Suprapubic skin (tissue), 4 donors: ENCODE measurements at regions not wholly inside any gene's neighbourhood (a gene's known extent, or its start where the extent isn't known, plus 50 kb on each side); places are given as distances from the start of the nearest gene placed in this dataset.

ENCODE experiments used
- DNase-seq, 2 donors: peaks; one replicate each; pipeline ENCODE4 v3.0.0-alpha.2; 2019; ENCODE audit warnings: low spot score in 2 of 2
- H3K27ac ChIP-seq: fragments of 200-600 bp; sonication (generic); one replicate; pipeline ENCODE4 v1.5.1; 2019
- H3K27me3 ChIP-seq: fragments of 200-600 bp; sonication (generic); one replicate; pipeline ENCODE4 v1.5.1; 2019
- H3K36me3 ChIP-seq: fragments of 200-600 bp; sonication (generic); one replicate; pipeline ENCODE4 v1.5.1; 2019
- H3K4me1 ChIP-seq: fragments of 200-600 bp; sonication (generic); one replicate; pipeline ENCODE4 v1.5.1; 2019
- H3K4me3 ChIP-seq: fragments of 200-600 bp; sonication (generic); one replicate; pipeline ENCODE4 v1.5.1; 2019; ENCODE audit warnings: mild to moderate bottlenecking
- H3K9me3 ChIP-seq: fragments of 200-600 bp; sonication (generic); one replicate; pipeline ENCODE4 v1.5.1; 2019
- EP300 ChIP-seq: sonication (generic); formaldehyde crosslinking; IDR thresholded peaks from one replicate; pipeline ENCODE4 v1.6.1; 2017; ENCODE audit warnings: antibody characterized with exemption
- POLR2A ChIP-seq, 2 donors: fragments of 450-650 bp; IDR thresholded peaks; one replicate each; pipeline ENCODE4 v1.6.1; 2017; ENCODE audit warnings: antibody characterized with exemption in 2 of 2, mild to moderate bottlenecking in 2 of 2, moderate library complexity in 2 of 2
- POLR2AphosphoS5 ChIP-seq, 3 donors: sonication (generic); formaldehyde crosslinking; IDR thresholded peaks; one replicate each; pipeline ENCODE4 v1.6.1; 2017; ENCODE audit warnings: antibody characterized with exemption in 3 of 3
- WGBS: methylation state at CpG from one replicate; pipeline ENCODE4 v1.1.5; 2018; 5-methylcytosine and 5-hydroxymethylcytosine counted together
- TF ChIP-seq, protein P1 (sequence below), 2 donors: fragments of 200-600 bp in 1 of 2; fragments of 450-650 bp in 1 of 2; sonication (generic) in 1 of 2; IDR thresholded peaks; one replicate each; pipeline ENCODE4 v1.5.1; 2016 to 2019; ENCODE audit warnings: antibody characterized with exemption in 2 of 2, mild to moderate bottlenecking in 1 of 2, moderate library complexity in 1 of 2

DNA sequence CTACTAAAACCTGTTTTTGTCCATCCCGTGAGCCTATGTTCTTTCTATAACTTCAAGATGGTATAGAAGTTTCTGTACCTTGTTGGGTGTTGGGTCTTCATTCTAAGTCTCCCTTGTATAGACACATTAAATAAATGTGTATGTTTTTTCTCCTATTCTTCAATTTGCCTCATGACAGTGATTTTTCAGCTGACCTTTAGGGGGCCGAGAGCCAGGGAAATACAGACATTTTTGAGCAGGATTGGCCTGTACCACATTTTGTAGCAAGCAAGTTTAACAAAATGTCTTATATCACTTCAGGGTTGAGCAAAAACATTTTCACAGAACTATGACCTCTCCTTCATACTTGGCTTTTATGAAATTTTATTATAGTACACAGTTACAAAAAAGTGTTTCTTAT is 495.4 kb upstream of the CDH7 start:
- 89% methylated on average over 2 of the region's 2 CpGs for WGBS
- Histone ChIP-seq H3K4me1 (no peaks in the 10 kb centered on the region), H3K36me3 (no peaks in the 10 kb centered on the region), H3K9me3 (no peaks in the 10 kb centered on the region), H3K4me3 (no peak overlapping the region), H3K27me3 (no peaks in the 10 kb centered on the region), H3K27ac (no peak overlapping the region)
- no peak for DNase-seq
- no peak for TF ChIP-seq POLR2A (IDR thresholded peaks at IDR 0.05)
- TF ChIP-seq, protein P1, sequence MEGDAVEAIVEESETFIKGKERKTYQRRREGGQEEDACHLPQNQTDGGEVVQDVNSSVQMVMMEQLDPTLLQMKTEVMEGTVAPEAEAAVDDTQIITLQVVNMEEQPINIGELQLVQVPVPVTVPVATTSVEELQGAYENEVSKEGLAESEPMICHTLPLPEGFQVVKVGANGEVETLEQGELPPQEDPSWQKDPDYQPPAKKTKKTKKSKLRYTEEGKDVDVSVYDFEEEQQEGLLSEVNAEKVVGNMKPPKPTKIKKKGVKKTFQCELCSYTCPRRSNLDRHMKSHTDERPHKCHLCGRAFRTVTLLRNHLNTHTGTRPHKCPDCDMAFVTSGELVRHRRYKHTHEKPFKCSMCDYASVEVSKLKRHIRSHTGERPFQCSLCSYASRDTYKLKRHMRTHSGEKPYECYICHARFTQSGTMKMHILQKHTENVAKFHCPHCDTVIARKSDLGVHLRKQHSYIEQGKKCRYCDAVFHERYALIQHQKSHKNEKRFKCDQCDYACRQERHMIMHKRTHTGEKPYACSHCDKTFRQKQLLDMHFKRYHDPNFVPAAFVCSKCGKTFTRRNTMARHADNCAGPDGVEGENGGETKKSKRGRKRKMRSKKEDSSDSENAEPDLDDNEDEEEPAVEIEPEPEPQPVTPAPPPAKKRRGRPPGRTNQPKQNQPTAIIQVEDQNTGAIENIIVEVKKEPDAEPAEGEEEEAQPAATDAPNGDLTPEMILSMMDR (IDR thresholded peaks at IDR 0.05): no peak
- TF ChIP-seq EP300: no peak
- no peak for TF ChIP-seq POLR2AphosphoS5 (IDR thresholded peaks at IDR 0.05)

DNA sequence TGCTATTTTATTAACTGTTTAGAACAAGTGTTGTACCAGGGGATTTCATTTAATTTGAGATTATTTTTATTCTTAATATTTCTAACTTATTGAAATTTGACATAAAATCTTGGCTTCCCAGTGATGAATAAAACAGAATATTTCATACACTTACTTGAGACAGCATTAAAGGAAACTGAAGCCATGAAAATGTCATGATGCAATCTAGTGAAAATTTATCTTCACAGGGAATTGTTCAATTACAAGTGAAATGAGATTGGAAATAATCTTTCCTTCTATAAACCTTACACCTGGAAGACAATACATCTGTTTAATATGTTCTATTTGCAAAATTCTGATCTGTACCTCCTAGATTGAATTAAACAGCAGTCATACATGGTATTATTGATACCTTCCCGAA is 511.0 kb upstream of the CDH7 start:
- Histone ChIP-seq H3K27me3 (no peaks in the 10 kb centered on the region), H3K36me3 (no peaks in the 10 kb centered on the region), H3K4me3 (no peak overlapping the region), H3K4me1 (no peaks in the 10 kb centered on the region), H3K9me3 (no peaks in the 10 kb centered on the region), H3K27ac (no peak overlapping the region)
- WGBS: 88% methylated on average over 1 of the region's 1 CpG
- TF ChIP-seq EP300: no peak
- no peak for TF ChIP-seq POLR2A (IDR thresholded peaks at IDR 0.05)
- no peak for TF ChIP-seq POLR2AphosphoS5 (IDR thresholded peaks at IDR 0.05)
- TF ChIP-seq, protein P1 (IDR thresholded peaks at IDR 0.05): no peak
- DNase-seq: no peak

DNA sequence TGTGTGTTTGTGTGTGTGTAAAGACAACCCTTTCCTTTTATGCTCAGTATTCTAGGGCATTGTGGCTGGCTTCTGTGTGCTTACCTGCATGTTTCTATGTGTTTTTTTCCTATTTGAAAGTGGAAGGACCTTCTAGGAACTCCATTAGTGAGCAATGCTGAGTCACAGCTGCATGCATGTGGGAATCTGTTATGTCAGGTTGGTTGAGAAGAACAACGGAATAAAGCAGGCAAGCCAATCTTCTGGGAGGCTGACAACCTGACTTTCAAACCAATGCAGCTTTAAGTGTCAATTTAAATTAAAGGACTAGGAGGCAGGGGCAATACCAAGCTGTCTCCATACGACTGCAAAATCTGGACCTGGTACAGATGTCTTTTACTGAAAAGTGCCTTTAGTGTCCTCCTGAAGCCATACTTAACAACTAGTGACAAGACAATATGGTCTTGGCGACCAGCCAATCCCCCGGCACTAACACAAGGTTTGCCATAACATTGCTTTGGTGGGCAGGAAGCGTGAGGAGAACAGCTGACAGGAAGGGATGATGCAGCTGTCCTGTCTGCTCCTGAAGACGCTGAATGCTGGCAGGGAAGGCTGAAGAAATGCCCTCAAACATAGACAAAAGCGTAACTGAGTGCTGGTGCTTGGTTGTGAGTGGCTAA is 514.7 kb upstream of the CDH7 start:
- no peak overlapping the region for H3K27ac ChIP-seq
- no peak for TF ChIP-seq POLR2A (IDR thresholded peaks at IDR 0.05)
- TF ChIP-seq, protein P1 (IDR thresholded peaks at IDR 0.05): no peak
- no peak for TF ChIP-seq POLR2AphosphoS5 (IDR thresholded peaks at IDR 0.05)
- no peak for TF ChIP-seq EP300
- DNase-seq: no peak
- H3K36me3 ChIP-seq: no peaks in the 10 kb centered on the region
- no peaks in the 10 kb centered on the region for H3K27me3 ChIP-seq
- H3K4me3 ChIP-seq: no peak overlapping the region
- no peaks in the 10 kb centered on the region for H3K9me3 ChIP-seq
- 16% methylated on average over 7 of the region's 7 CpGs for WGBS
- no peaks in the 10 kb centered on the region for H3K4me1 ChIP-seq

DNA sequence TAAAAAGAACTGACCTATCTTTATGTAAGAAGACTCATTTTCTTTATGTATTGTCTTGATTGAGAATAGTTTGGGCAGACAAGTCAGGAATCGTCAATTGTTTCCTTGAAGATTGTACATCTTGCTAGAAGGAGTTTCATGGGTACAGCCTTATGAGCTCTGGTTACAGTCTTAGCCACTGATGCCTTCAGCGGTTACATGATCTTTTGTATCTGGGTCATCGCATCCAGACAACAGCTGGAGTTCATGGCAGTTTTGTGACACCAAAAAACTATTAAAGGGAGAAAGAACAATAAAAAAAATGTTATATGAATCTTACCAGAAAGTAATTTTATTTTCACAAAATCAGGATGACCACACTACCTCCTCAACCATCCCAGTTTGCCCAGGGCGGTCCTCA is 520.5 kb upstream of the CDH7 start:
- H3K4me1 ChIP-seq: no peaks in the 10 kb centered on the region
- WGBS: 92% methylated on average over 4 of the region's 4 CpGs
- DNase-seq: no peak
- H3K27me3 ChIP-seq: no peaks in the 10 kb centered on the region
- TF ChIP-seq POLR2AphosphoS5 (IDR thresholded peaks at IDR 0.05): no peak
- TF ChIP-seq, protein P1 (IDR thresholded peaks at IDR 0.05): no peak
- no peak for TF ChIP-seq POLR2A (IDR thresholded peaks at IDR 0.05)
- no peaks in the 10 kb centered on the region for H3K36me3 ChIP-seq
- H3K27ac ChIP-seq: no peak overlapping the region
- H3K4me3 ChIP-seq: no peak overlapping the region
- H3K9me3 ChIP-seq: no peaks in the 10 kb centered on the region

DNA sequence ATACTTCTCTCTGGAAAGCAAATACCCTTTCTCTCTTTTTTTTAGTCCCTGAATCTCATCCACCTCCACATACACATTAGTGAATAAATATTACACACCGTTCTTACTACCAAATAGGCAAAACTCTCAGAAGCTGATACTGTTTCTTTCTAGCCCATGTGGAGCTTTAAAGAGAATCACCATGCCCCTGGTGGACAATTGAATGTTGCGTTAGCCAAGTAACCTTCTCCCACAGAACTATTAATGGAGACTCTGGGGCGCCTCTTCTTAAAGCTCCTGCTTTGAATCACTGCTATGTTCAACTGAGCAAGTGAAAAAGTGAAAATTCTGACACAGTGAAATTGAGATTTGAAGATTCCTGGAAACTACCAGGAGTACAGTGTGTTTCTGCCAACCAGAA is 522.8 kb upstream of the CDH7 start:
- DNase-seq: no peak
- H3K9me3 ChIP-seq: no peaks in the 10 kb centered on the region
- no peak overlapping the region for H3K27ac ChIP-seq
- H3K4me1 ChIP-seq: no peaks in the 10 kb centered on the region
- H3K27me3 ChIP-seq: no peaks in the 10 kb centered on the region
- H3K4me3 ChIP-seq: no peak overlapping the region
- no peaks in the 10 kb centered on the region for H3K36me3 ChIP-seq
- WGBS: 92% methylated on average over 3 of the region's 3 CpGs
- TF ChIP-seq EP300 (no peak), POLR2AphosphoS5 (IDR thresholded peaks at IDR 0.05) (no peak), POLR2A (IDR thresholded peaks at IDR 0.05) (no peak)
- TF ChIP-seq, protein P1 (IDR thresholded peaks at IDR 0.05): no peak
